GM18861 (cell line): ENCODE measurements at regions not wholly inside any gene's neighbourhood (a gene's known extent, or its start where the extent isn't known, plus 50 kb on each side); places are given as distances from the start of the nearest gene placed in this dataset.
"Not testable (repeated sequence)": the region's sequence is repeated elsewhere in the genome, so short reads cannot be mapped to it uniquely, and the experiment has no call there.

ENCODE experiments used
- ATAC-seq: cut with Tn5 transposase; IDR thresholded peaks from one replicate; pipeline ENCODE4 v1.9.1; 2021; ENCODE audit not compliant: unreplicated experiment

- ATAC-seq, result no peak
These were observed 256.0 kb downstream of the SV2B start for GRCh38 chr15:91356083-91356482.

GRCh38 chr15:91357011-91357410 lies 257.0 kb downstream of the SV2B start:
- no peak for ATAC-seq

GRCh38 chr15:91357486-91357885 lies 257.4 kb downstream of the SV2B start:
- no peak for ATAC-seq

- ATAC-seq, result no peak
These were observed 258.3 kb downstream of the SV2B start for GRCh38 chr15:91358405-91358804.

DNA sequence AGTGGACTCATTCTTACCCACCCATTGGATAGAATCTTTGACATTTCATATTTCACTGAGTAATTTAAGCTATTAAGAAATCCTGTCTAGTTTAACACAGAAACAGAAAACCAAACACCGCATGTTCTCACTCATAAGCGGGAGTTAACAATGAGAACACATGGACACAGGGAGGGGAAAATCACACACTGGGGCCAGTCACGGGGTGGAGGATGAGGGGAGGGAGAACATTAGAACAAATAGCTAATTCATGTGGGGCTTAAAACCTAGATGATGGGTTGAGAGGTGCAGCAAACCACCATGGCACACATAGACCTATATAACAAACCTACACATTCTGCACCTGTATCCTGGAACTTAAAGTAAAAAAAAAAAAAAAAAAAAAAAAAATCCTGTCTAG lies 261.6 kb downstream of the SV2B start:
- ATAC-seq, result not testable (repeated sequence)

DNA sequence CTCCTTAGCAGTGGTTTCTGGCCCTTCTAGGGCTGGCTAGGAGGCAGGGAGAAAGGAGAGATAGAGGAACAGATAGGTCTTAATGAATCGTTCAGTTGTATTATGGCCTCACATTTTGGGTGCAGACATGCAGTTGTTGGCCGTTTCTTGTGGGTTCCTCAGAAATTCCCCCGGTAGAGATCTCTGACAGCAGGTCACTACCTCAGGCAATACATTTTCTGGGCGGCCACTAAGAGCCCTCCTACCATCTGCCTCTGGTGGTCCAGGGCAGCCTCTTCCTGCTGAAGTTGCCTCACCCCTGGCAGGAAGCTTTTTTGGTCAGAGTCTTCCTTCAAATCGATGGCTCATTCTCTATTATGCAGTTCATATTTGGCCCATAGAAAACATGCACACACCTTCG lies 266.1 kb downstream of the SV2B start:
- no peak for ATAC-seq

DNA sequence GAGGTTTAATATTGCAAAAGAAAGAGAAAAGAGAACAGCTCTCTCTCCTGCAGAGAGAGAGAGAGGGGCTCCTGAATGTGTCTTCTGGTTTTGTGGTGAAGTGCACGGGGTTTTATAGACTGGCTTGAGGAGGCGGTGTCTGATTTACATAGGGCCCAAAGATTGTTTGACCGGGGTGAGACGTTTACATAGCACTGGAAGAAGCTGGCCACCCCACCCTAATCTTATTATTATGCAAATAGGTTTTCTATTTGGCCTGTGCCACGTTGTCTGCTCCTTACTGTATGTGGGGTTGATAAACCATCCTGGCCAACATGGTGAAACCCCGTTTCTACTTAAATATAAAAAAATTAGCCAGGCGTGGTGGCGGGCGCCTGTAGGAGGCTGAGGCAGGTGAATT lies 268.6 kb downstream of the SV2B start:
- no peak for ATAC-seq

DNA sequence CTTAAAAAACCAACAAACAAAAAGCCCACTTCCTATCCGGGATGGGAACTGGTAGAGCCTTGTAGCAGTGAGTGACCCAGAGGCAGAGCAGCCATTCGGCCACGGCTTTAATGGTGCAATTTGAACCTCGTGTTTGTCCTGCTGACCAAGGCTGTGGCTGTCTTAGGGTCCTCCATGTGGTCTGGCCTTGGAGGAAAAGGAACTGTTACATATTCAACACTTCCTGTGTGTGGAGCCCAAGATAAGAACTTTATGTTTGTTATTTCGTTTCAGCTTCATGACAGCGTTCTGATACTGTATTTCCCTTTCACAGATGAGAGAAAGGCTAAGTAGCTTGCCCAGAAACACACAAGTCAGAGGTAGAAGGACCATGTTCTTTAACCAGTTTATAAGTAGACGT lies 269.8 kb downstream of the SV2B start:
- ATAC-seq, result no peak

- ATAC-seq, result not testable (repeated sequence)
These were observed 271.3 kb downstream of the SV2B start for GRCh38 chr15:91371345-91371744.

DNA sequence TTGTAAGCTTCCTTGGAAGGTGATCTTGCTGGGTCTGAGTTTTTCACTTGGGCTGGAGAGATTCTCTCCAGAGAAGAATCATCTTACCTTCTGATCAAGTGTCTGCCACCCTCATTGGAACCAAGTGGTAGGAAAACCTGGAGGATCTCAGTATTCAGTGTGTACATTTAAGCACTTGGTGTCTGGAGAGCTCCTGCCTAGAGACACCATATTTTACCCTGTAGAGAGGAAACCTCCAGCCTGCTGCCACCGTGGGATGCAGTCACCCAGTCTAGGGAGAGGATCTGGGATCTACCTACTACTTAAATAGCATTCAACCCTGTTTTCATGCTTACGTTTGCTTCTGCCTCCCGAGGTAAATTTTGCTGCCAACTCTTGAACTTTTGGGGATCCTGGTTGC lies 274.3 kb downstream of the SV2B start:
- no peak for ATAC-seq

GRCh38 chr15:91376038-91376437 lies 276.0 kb downstream of the SV2B start:
- no peak for ATAC-seq

DNA sequence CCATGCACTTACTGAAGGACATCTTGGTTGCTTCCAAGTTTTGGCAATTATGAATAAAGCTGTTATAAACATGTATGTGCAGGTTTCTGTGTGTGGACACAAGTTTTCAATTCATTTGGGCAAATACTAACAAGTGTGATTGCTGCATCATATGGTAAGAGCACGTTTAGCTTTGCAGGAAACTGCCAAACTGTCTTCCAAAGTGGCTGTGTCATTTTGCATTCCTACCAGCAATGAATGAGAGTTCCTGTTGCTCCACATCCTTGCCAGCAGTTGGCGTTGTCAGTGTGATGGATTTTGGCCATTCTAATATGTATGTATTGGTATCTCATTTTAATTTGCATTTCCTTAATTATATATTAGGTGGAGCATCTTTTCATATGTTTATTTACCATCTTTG lies 280.1 kb downstream of the SV2B start:
- no peak for ATAC-seq

DNA sequence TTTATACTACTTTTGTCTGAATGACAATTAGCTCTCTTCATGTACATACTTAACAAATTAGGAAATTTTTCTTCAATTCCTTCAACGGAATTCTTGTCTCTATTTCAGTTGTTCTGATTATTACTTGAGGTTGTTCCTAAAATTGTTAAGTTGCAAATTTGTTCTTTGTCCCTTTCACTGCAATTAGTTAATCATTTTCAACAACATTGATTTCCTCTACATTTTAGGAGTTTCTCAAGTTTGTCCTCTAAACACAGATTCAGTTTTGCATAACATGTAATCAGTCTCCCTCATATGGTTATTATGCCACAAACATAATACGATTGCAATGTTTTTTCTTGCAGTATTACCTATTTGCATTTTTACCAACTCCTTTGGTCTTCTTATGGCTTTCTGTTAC lies 283.5 kb downstream of the SV2B start:
- ATAC-seq, result no peak

GRCh38 chr15:91384189-91384730 lies 284.2 kb downstream of the SV2B start:
- no peak for ATAC-seq

DNA sequence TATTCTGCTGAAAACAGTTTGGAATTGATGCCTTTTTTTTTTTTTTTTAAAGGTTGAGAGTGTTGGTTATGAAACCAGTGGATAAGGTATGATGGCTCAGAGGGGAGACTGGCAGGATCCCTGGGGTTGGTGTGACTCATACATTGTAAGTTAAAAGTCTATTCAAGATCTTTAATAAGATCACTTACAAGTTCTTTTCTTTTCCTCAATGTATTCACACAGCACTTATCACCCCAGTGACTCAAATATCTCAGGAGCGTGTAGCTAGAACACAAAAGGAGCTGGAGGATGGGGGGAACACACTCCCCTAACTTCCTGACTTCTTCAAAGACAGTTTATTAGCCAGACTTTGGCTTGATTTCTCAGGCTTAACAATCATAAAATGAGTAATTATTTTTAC lies 285.3 kb downstream of the SV2B start:
- no peak for ATAC-seq

GRCh38 chr15:91393186-91393585 lies 293.1 kb downstream of the SV2B start:
- ATAC-seq, result no peak

- no peak for ATAC-seq
These were observed 300.4 kb downstream of the SV2B start for GRCh38 chr15:91400481-91400880.

- ATAC-seq, result no peak
These were observed 307.3 kb downstream of the SV2B start for GRCh38 chr15:91407269-91407889.

DNA sequence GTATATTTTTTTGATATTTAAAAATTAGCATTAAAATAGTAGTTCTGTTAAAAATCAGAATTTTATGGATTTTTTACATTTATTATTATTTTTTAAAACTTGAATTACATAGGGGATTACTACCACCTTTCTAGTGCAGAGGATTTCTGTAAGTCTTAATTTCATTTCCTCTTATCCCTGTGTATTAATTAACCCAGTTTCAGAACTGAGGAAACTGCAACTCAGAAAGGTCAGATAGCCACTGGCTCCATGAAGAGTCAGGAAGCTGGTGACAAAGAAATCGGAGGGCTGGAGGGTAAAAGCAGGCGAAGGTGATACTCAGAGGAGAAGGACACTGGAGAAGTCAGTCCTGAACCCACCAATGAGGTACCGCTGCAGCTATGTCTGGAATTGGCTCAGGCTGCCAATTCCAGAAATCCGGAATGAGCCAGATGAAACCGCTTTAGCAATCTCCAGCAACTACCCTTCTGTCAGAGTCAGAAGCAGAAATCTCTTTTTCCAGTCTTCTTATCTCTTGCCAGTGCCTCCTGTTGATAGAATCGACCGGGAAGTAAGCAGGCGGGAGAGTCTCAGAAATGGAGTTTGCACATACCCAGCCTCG lies 308.5 kb downstream of the SV2B start:
- ATAC-seq, result no peak

DNA sequence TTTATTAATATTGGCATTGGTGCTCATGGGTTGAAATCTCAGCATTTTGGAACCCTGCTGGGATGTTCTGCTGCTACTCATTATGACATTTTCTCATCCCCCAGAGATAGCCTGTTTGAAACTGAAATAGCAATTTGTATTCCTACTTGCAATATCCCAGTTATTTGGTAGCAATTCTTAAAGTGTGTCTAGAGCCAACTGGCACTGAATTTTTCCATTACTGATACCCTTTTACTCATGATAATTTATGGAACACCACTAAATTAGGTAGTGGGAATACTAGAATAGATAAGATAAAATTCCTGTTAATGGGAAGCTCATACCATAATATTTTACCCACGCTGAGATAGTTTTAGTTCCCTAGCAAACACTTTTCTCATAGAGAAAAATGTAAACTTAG lies 309.3 kb downstream of the SV2B start:
- ATAC-seq, result no peak

DNA sequence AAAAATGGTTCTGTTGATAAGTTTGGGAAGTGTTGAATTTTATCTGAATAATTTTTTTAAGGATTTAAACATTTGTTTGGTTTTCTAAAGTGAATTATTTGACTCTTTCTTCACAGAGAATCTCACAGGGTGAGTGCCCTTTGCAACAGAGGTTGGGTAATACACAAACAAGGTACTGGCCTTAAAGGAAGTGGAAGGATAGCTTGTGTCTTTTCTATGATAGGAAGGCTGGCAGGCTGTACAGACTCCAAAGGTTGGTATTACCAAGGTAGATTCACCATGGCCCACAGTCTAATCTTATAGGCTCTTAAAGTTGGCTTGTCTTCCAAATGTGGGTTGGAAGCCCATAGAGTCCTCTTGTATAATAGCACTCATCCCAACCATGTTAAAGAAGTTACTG lies 311.5 kb downstream of the SV2B start:
- ATAC-seq, result no peak

DNA sequence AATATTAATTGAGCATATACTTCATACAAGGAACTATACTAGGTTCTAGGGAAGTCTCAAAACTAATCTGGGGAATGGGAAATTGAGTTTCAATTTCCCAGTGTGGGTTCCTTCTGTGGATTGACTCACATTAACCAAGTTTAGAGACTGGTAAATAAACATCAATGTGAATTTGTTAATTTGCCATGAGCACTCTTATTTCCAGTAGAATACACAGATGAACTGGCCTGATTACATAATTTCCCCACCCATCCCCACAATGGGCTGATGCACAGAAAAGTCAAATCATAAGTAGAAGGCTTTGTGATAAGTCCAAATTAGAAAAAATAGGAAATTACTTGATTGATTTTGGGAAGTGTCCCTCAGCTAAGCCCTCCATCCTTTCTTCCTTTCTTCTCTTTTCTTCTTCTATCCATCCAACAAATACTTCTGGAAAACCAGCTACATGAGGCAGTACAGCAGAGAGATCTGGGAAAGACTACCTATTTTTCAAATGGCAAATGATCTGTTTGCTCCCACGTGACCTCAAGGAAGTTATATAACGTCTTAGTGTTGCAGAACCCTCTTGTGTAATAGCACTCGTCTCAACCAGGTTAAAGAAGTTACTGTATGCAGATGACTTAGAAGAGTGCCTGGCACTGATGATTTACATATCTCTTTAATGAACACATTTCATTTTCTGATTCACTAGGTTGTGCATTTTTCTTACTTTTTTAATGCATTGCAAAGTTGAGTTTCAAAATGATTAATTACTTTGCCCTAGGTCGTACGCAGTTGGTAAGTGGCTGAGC lies 312.3 kb downstream of the SV2B start:
- no peak for ATAC-seq
